ENCODE measurements at regions not wholly inside any gene's neighbourhood (a gene's known extent, or its start where the extent isn't known, plus 50 kb on each side); places are given as distances from the start of the nearest gene placed in this dataset.

- Mint-ChIP-seq H3K27ac (ENCODE audit: unreplicated experiment) (no peak overlapping the region), H3K27me3 (ENCODE audit: unreplicated experiment) (no peaks in the 10 kb centered on the region), H3K36me3 (ENCODE audit: unreplicated experiment) (no peaks in the 10 kb centered on the region), H3K4me1 (ENCODE audit: unreplicated experiment) (no peaks in the 10 kb centered on the region), H3K9me3 (ENCODE audit: unreplicated experiment) (peaks cover 5% of the 10 kb centered on the region), H3K4me3 (ENCODE audit: unreplicated experiment) (no peak overlapping the region)
- no peak for DNase-seq (ENCODE audit: extremely low spot score, unreplicated experiment)
- TF ChIP-seq CTCF (IDR thresholded peaks at IDR 0.05) = no peak
These were observed 83.1 kb upstream of the SETMAR start for GRCh38 chr3:4220065-4220464.

GRCh38 chr3:4222574-4223175 lies 80.5 kb upstream of the SETMAR start:
- no peaks in the 10 kb centered on the region for H3K36me3 Mint-ChIP-seq (ENCODE audit: unreplicated experiment)
- no peak for DNase-seq (ENCODE audit: extremely low spot score, unreplicated experiment)
- H3K27me3 Mint-ChIP-seq (ENCODE audit: unreplicated experiment) = no peaks in the 10 kb centered on the region
- no peak overlapping the region for H3K4me3 Mint-ChIP-seq (ENCODE audit: unreplicated experiment)
- no peak overlapping the region for H3K27ac Mint-ChIP-seq (ENCODE audit: unreplicated experiment)
- no peaks in the 10 kb centered on the region for H3K4me1 Mint-ChIP-seq (ENCODE audit: unreplicated experiment)
- no peak for TF ChIP-seq CTCF (IDR thresholded peaks at IDR 0.05)
- peaks cover 3% of the 10 kb centered on the region for H3K9me3 Mint-ChIP-seq (ENCODE audit: unreplicated experiment)

- H3K4me1 Mint-ChIP-seq (ENCODE audit: unreplicated experiment) = no peaks in the 10 kb centered on the region
- no peak overlapping the region for H3K27ac Mint-ChIP-seq (ENCODE audit: unreplicated experiment)
- H3K27me3 Mint-ChIP-seq (ENCODE audit: unreplicated experiment) = no peaks in the 10 kb centered on the region
- no peaks in the 10 kb centered on the region for H3K36me3 Mint-ChIP-seq (ENCODE audit: unreplicated experiment)
- DNase-seq (ENCODE audit: extremely low spot score, unreplicated experiment) = no peak
- peaks cover 3% of the 10 kb centered on the region for H3K9me3 Mint-ChIP-seq (ENCODE audit: unreplicated experiment)
- H3K4me3 Mint-ChIP-seq (ENCODE audit: unreplicated experiment) = no peak overlapping the region
- TF ChIP-seq CTCF (IDR thresholded peaks at IDR 0.05) = no peak
These were observed 79.4 kb upstream of the SETMAR start for GRCh38 chr3:4223777-4224176.

GRCh38 chr3:4224331-4224730 lies 78.8 kb upstream of the SETMAR start:
- Mint-ChIP-seq H3K4me3 (ENCODE audit: unreplicated experiment) (no peak overlapping the region), H3K9me3 (ENCODE audit: unreplicated experiment) (peaks cover 3% of the 10 kb centered on the region), H3K36me3 (ENCODE audit: unreplicated experiment) (no peaks in the 10 kb centered on the region), H3K4me1 (ENCODE audit: unreplicated experiment) (no peaks in the 10 kb centered on the region), H3K27me3 (ENCODE audit: unreplicated experiment) (no peaks in the 10 kb centered on the region), H3K27ac (ENCODE audit: unreplicated experiment) (no peak overlapping the region)
- DNase-seq (ENCODE audit: extremely low spot score, unreplicated experiment) = no peak
- TF ChIP-seq CTCF (IDR thresholded peaks at IDR 0.05) = no peak

- no peak overlapping the region for H3K4me3 Mint-ChIP-seq (ENCODE audit: unreplicated experiment)
- no peak for TF ChIP-seq CTCF (IDR thresholded peaks at IDR 0.05)
These were observed 78.1 kb upstream of the SETMAR start for GRCh38 chr3:4225005-4225471.

More at GRCh38 chr3:4225005-4225471, 78.1 kb upstream of the SETMAR start:
- Mint-ChIP-seq H3K9me3 (ENCODE audit: unreplicated experiment) (peaks cover 3% of the 10 kb centered on the region), H3K36me3 (ENCODE audit: unreplicated experiment) (no peaks in the 10 kb centered on the region), H3K4me1 (ENCODE audit: unreplicated experiment) (no peaks in the 10 kb centered on the region), H3K27ac (ENCODE audit: unreplicated experiment) (no peak overlapping the region), H3K27me3 (ENCODE audit: unreplicated experiment) (no peaks in the 10 kb centered on the region)
- DNase-seq (ENCODE audit: extremely low spot score, unreplicated experiment) = no peak
